Choroid plexus epithelial cell (primary cell): ENCODE measurements at regions not wholly inside any gene's neighbourhood (a gene's known extent, or its start where the extent isn't known, plus 50 kb on each side); places are given as distances from the start of the nearest gene placed in this dataset.

ENCODE experiments used
- DNase-seq: peaks from one replicate; pipeline ENCODE4 v3.0.0-alpha.2; 2010; ENCODE audit warnings: low read depth
- H3K4me3 ChIP-seq: 2 replicates; pipeline ENCODE4 v1.5.1; 2011; ENCODE audit warnings: low read depth, mild to moderate bottlenecking, control low read depth, low read length, moderate library complexity
- TF ChIP-seq, protein P1 (sequence below): conservative IDR thresholded peaks from 2 replicates; pipeline ENCODE4 v1.5.1; 2011; ENCODE audit warnings: low read depth, mild to moderate bottlenecking, control low read depth, inconsistent platforms, low read length, moderate library complexity

DNA sequence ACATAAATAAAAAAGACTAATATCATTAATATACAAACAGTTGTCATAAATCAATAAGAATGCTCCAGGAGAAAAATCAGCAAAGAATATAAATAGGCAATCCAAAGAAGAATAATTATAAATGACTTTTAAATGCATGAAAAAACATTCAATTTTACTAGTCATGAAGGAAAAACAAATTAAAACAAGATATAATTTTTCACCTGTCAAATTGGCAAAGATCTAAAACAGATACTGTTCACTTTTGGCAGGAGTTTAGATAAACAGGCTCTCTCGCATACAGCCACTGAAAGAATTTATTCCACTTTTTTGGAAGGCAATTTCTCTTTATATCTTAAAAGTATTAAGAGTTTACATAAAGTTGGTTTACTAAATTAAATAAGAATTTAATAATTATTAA, 176.8 kb upstream of the SETBP1 start:
- no peak overlapping the region for H3K4me3 ChIP-seq
- TF ChIP-seq, protein P1, sequence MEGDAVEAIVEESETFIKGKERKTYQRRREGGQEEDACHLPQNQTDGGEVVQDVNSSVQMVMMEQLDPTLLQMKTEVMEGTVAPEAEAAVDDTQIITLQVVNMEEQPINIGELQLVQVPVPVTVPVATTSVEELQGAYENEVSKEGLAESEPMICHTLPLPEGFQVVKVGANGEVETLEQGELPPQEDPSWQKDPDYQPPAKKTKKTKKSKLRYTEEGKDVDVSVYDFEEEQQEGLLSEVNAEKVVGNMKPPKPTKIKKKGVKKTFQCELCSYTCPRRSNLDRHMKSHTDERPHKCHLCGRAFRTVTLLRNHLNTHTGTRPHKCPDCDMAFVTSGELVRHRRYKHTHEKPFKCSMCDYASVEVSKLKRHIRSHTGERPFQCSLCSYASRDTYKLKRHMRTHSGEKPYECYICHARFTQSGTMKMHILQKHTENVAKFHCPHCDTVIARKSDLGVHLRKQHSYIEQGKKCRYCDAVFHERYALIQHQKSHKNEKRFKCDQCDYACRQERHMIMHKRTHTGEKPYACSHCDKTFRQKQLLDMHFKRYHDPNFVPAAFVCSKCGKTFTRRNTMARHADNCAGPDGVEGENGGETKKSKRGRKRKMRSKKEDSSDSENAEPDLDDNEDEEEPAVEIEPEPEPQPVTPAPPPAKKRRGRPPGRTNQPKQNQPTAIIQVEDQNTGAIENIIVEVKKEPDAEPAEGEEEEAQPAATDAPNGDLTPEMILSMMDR, result no peak
- no peak for DNase-seq

DNA sequence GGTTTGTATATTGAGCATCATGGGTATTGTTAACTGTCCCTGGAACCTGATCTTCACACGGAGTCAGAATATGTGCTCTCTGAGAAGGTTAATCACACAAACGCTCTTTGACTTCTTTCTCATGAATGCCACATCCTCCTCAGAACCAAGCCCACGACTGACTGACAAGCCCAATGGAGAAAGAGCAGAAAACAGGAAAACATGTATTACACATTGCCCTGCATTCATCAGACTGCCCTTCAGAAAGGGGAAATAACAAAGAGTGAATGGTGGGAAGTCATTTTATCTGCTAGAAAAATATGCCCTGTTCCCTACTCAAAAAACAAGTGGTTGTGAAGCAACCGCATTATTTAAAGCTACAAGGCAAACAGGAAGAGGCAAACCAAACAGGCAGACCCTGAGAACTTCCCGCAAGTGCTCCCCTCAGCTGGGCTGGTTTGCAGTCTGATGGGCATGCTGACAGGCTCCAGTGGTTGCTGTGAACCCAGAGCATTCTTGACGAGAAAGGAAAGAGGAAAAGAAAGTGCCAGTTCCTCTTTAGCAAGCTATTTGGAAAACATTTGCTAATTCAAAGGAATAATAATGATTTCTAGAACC, 172.9 kb upstream of the SETBP1 start:
- no peak overlapping the region for H3K4me3 ChIP-seq
- peak; percentile 16 for DNase-seq
- TF ChIP-seq, protein P1, result no peak

DNA sequence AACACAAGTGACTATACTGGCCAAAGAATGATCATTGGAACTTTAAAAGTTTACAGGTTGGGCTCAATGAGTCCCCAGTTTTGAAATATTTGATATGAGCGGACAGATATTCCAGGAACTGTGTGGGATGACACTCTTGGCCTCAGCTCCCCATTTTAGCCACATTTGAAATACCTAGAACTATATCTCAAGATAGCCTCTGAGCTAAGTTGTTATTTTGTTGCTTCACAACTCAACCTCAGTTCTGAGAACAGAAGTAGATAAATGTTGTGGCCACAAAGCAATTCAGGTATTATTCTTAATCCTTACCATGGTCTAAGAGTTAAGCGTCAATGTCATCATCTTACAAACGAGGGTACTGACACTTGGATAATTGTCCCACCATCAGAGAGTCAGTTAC, 172.2 kb upstream of the SETBP1 start:
- TF ChIP-seq, protein P1, result no peak
- H3K4me3 ChIP-seq, result no peak overlapping the region
- no peak for DNase-seq

DNA sequence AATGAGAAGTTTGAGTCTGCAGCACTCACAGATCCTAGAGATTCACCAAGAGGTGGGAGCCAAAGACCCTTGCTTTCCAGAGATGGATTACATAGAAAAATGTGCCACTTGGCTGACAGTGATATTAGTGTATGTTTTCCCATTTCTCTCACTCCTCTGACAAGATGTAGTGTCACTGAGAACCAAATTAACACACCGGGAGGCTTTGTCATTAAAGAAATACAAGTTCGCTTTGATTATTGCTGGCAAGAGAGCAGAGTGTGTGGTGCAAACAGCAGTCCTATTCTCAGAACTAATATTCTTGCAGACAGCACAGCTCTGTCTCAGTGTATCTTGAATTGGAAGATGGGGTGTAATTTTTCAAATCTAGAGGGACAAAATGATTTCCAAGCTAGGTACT, 171.6 kb upstream of the SETBP1 start:
- no peak overlapping the region for H3K4me3 ChIP-seq
- no peak for DNase-seq
- TF ChIP-seq, protein P1, result no peak

DNA sequence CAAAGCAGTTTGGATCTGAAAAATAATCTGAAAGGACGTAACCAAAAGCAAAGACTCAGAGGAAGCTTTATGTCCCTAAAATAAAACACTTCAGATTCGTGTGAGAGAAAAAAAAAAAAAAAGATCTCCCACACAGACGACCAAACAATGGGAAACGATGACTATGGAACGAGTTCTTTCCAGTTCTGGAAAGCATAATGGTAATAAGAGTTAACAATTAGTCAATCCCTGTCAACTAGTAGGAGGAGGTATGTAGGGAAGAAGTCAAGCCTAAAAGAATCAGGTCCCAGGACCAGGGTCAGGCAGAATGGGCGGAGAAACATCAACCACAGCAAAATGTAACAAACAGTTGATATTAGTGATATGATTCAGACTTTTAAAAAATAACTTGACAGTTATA, 170.3 kb upstream of the SETBP1 start:
- TF ChIP-seq, protein P1, result no peak
- DNase-seq, result no peak

DNA sequence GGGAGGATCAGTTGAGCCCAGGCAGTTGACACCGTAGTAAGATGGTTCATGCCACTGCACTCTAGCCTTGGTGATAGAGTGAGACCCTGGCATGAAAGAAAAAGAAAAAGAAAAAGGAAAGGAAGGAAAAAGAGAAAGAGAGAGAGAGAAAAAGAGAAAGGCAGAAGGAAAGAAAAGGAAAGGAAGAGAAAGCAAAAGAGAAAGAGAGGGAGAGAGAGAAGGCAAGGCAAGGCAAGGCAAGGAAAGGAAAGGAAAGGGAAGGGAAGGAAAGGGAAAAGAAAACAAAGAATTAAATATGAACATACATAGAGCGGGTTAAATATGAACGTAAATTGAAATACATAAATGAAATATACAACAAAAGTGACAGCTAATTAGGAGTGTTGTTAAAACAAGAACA, 167.5 kb upstream of the SETBP1 start:
- no peak for DNase-seq
- no peak overlapping the region for H3K4me3 ChIP-seq
- TF ChIP-seq, protein P1, result no peak

More for the DNA sequence above, 170.3 kb upstream of the SETBP1 start:
- H3K4me3 ChIP-seq, result no peak overlapping the region

DNA sequence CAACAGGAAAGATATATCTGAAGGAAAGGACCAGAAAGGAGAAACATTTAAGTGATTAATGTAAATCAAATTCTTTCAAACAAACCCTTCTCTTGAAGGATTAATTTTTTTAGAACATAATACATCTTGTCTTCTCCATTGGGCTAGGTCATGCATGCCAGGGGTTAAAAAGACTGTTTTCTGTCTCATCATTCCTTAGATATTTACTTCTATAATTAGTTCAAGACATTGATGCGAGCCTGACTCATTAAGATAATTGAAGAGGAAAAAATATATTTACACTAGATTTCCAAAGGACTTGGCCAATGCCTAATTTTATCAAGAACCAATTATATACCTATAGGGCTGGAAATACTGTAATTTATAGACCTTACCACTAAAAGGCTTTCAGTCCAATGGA, 166.6 kb upstream of the SETBP1 start:
- TF ChIP-seq, protein P1, result no peak
- no peak overlapping the region for H3K4me3 ChIP-seq
- no peak for DNase-seq
